Esophagus muscularis mucosa (tissue), 4 donors: ENCODE measurements at regions not wholly inside any gene's neighbourhood (a gene's known extent, or its start where the extent isn't known, plus 50 kb on each side); places are given as distances from the start of the nearest gene placed in this dataset.
"Not testable (repeated sequence)": the region's sequence is repeated elsewhere in the genome, so short reads cannot be mapped to it uniquely, and the experiment has no call there.

Experiments
- DNase-seq: peaks from one replicate; pipeline ENCODE4 v3.0.0-alpha.2; 2017; ENCODE audit errors: extremely low spot score
- H3K27ac ChIP-seq, 4 donors: fragments of 200-600 bp; sonication (generic); replicated peaks in 1 of 4; 1 replicate in 3 of 4; 2 replicates in 1 of 4; pipeline ENCODE4 v1.5.1; 2016 to 2019; ENCODE audit warnings: mild to moderate bottlenecking in 1 of 4
- H3K27me3 ChIP-seq, 4 donors: fragments of 200-600 bp; sonication (generic); one replicate each; pipeline versions ENCODE4 v1.5.1 to v1.6.0; 2016 to 2019
- H3K36me3 ChIP-seq, 4 donors: fragments of 200-600 bp; sonication (generic); one replicate each; pipeline ENCODE4 v1.5.1; 2016 to 2019
- H3K4me1 ChIP-seq, 4 donors: fragments of 200-600 bp; sonication (generic); one replicate each; pipeline ENCODE4 v1.5.1; 2016 to 2019
- H3K4me3 ChIP-seq, 4 donors: fragments of 200-600 bp; sonication (generic); 1 replicate in 2 of 4; 2 replicates in 2 of 4; pipeline ENCODE4 v1.5.1; 2016 to 2019; ENCODE audit warnings: mild to moderate bottlenecking in 4 of 4, moderate library complexity in 1 of 4
- H3K9me3 ChIP-seq, 4 donors: fragments of 200-600 bp; sonication (generic); 1 replicate in 3 of 4; 2 replicates in 1 of 4; pipeline ENCODE4 v1.5.1; 2016 to 2019
- CTCF ChIP-seq, 3 experiments: fragments of 200-600 bp in 2 of 3; fragments of 450-650 bp in 1 of 3; sonication (generic) in 2 of 3; IDR thresholded peaks; one replicate each; pipeline ENCODE4 v1.5.1; 2017 to 2019; ENCODE audit warnings: antibody characterized with exemption in 3 of 3, mild to moderate bottlenecking in 2 of 3, moderate library complexity in 1 of 3
- EP300 ChIP-seq: sonication (generic); formaldehyde crosslinking; IDR thresholded peaks from one replicate; pipeline ENCODE4 v1.6.1; 2017; ENCODE audit warnings: antibody characterized with exemption
- POLR2A ChIP-seq: fragments of 450-650 bp; IDR thresholded peaks from one replicate; pipeline ENCODE4 v1.6.1; 2017; ENCODE audit warnings: antibody characterized with exemption, moderate library complexity, mild to moderate bottlenecking, low read depth
- POLR2AphosphoS5 ChIP-seq, 2 donors: sonication (generic); formaldehyde crosslinking; IDR thresholded peaks; one replicate each; pipeline ENCODE4 v1.6.1; 2017; ENCODE audit warnings: antibody characterized with exemption in 2 of 2
- WGBS: methylation state at CpG from one replicate; pipeline ENCODE4 v1.1.5; 2018; 5-methylcytosine and 5-hydroxymethylcytosine counted together
- intact Hi-C: fragments of 100-400 bp; cut with DNase I; formaldehyde crosslinking; loops from one replicate; pipeline ENCODE4 v1.15.1; 2023

- no peak for DNase-seq
- Histone ChIP-seq H3K4me3 (no peak overlapping the region), H3K36me3 (no peaks in the 10 kb centered on the region), H3K27me3 (no peaks in the 10 kb centered on the region), H3K4me1 (no peaks in the 10 kb centered on the region), H3K9me3 (no peaks in the 10 kb centered on the region), H3K27ac (no peak overlapping the region)
- TF ChIP-seq EP300: no peak
- TF ChIP-seq POLR2AphosphoS5 (IDR thresholded peaks at IDR 0.05): no peak
- no peak for TF ChIP-seq POLR2A
- TF ChIP-seq CTCF (IDR thresholded peaks at IDR 0.05): no peak
- WGBS: 48% methylated on average over 4 of the region's 4 CpGs
- intact Hi-C loops: no loop called here
These were observed 433.0 kb upstream of the CHAC2 start for GRCh38 chr2:53334610-53335009.

- Histone ChIP-seq H3K4me3 (no peak overlapping the region), H3K36me3 (no peaks in the 10 kb centered on the region), H3K27me3 (no peaks in the 10 kb centered on the region), H3K27ac (no peak overlapping the region), H3K9me3 (no peaks in the 10 kb centered on the region), H3K4me1 (no peaks in the 10 kb centered on the region)
- 47% methylated on average over 2 of the region's 2 CpGs for WGBS
- no peak for DNase-seq
- intact Hi-C loops: no loop called here
- TF ChIP-seq EP300 (no peak), CTCF (IDR thresholded peaks at IDR 0.05) (no peak), POLR2A (no peak), POLR2AphosphoS5 (IDR thresholded peaks at IDR 0.05) (no peak)
These were observed 435.9 kb upstream of the CHAC2 start for GRCh38 chr2:53331667-53332066.

- intact Hi-C loops: no loop called here
- WGBS: 81% methylated on average over 5 of the region's 5 CpGs
- no peaks in the 10 kb centered on the region for H3K9me3 ChIP-seq
- no peak for TF ChIP-seq EP300
- TF ChIP-seq POLR2AphosphoS5 (IDR thresholded peaks at IDR 0.05): no peak
- no peak for TF ChIP-seq POLR2A
- no peak for TF ChIP-seq CTCF (IDR thresholded peaks at IDR 0.05)
- DNase-seq: no peak
- no peaks in the 10 kb centered on the region for H3K27me3 ChIP-seq
- H3K4me1 ChIP-seq: no peaks in the 10 kb centered on the region
- no peak overlapping the region for H3K27ac ChIP-seq
- no peak overlapping the region for H3K4me3 ChIP-seq
- H3K36me3 ChIP-seq: no peaks in the 10 kb centered on the region
These were observed 449.7 kb upstream of the CHAC2 start for GRCh38 chr2:53317861-53318260.

- DNase-seq: no peak
- Histone ChIP-seq H3K36me3 (no peaks in the 10 kb centered on the region), H3K27ac (no peak overlapping the region), H3K4me3 (no peak overlapping the region), H3K4me1 (no peaks in the 10 kb centered on the region), H3K9me3 (no peaks in the 10 kb centered on the region), H3K27me3 (no peaks in the 10 kb centered on the region)
- TF ChIP-seq EP300: no peak
- TF ChIP-seq POLR2A: no peak
- TF ChIP-seq POLR2AphosphoS5 (IDR thresholded peaks at IDR 0.05): no peak
- no peak for TF ChIP-seq CTCF (IDR thresholded peaks at IDR 0.05)
- 65% methylated on average over 3 of the region's 3 CpGs for WGBS
- intact Hi-C loops: no loop called here
These were observed 452.5 kb upstream of the CHAC2 start for GRCh38 chr2:53315149-53315548.

GRCh38 chr2:53314718-53315117, 452.9 kb upstream of the CHAC2 start:
- H3K9me3 ChIP-seq: no peaks in the 10 kb centered on the region
- H3K4me3 ChIP-seq: no peak overlapping the region
- no peaks in the 10 kb centered on the region for H3K27me3 ChIP-seq
- TF ChIP-seq POLR2A: no peak
- TF ChIP-seq EP300: no peak
- no peak for TF ChIP-seq POLR2AphosphoS5 (IDR thresholded peaks at IDR 0.05)
- TF ChIP-seq CTCF (IDR thresholded peaks at IDR 0.05): no peak
- DNase-seq: no peak
- H3K36me3 ChIP-seq: no peaks in the 10 kb centered on the region
- 76% methylated on average over 2 of the region's 2 CpGs for WGBS
- intact Hi-C loops: no loop called here
- H3K27ac ChIP-seq: no peak overlapping the region
- H3K4me1 ChIP-seq: no peaks in the 10 kb centered on the region

GRCh38 chr2:53313644-53314043, 454.0 kb upstream of the CHAC2 start:
- H3K27ac ChIP-seq, H3K36me3 ChIP-seq, H3K4me1 ChIP-seq, H3K4me3 ChIP-seq, H3K9me3 ChIP-seq, DNase-seq, H3K27me3 ChIP-seq, intact Hi-C loops: not testable (repeated sequence)
- 78% methylated on average over 4 of the region's 4 CpGs for whole genome bisulfite sequencing
